ENCODE measurements at regions not wholly inside any gene's neighbourhood (a gene's known extent, or its start where the extent isn't known, plus 50 kb on each side); places are given as distances from the start of the nearest gene placed in this dataset.
"Not testable (repeated sequence)": the region's sequence is repeated elsewhere in the genome, so short reads cannot be mapped to it uniquely, and the experiment has no call there.

GRCh38 chr2:208608122-208608835 lies 201.7 kb downstream of the PTH2R start:
- no peak for TF ChIP-seq CTCF (IDR thresholded peaks at IDR 0.05; ENCODE audit: partially characterized antibody, unreplicated experiment)
- no peaks in the 10 kb centered on the region for H3K27me3 Mint-ChIP-seq (ENCODE audit: unreplicated experiment)

GRCh38 chr2:208609166-208609804 lies 202.7 kb downstream of the PTH2R start:
- H3K27me3 Mint-ChIP-seq (ENCODE audit: unreplicated experiment), result no peaks in the 10 kb centered on the region
- no peak for DNase-seq
- TF ChIP-seq CTCF (IDR thresholded peaks at IDR 0.05; ENCODE audit: partially characterized antibody, unreplicated experiment), result no peak
- H3K27ac Mint-ChIP-seq (ENCODE audit: unreplicated experiment), result peak overlapping the region; percentile 36
- H3K36me3 Mint-ChIP-seq (ENCODE audit: unreplicated experiment), result no peaks in the 10 kb centered on the region
- peaks cover 14% of the 10 kb centered on the region for H3K4me1 Mint-ChIP-seq (ENCODE audit: low read depth, unreplicated experiment)
- no peak overlapping the region for H3K4me3 Mint-ChIP-seq (ENCODE audit: unreplicated experiment)
- peaks cover 10% of the 10 kb centered on the region for H3K9me3 Mint-ChIP-seq (ENCODE audit: unreplicated experiment)

More at GRCh38 chr2:208608122-208608835, 201.7 kb downstream of the PTH2R start:
- Mint-ChIP-seq H3K4me3 (ENCODE audit: unreplicated experiment) (no peak overlapping the region), H3K27ac (ENCODE audit: unreplicated experiment) (peak overlapping the region; percentile 38), H3K4me1 (ENCODE audit: low read depth, unreplicated experiment) (peaks cover 14% of the 10 kb centered on the region), H3K9me3 (ENCODE audit: unreplicated experiment) (peaks cover 10% of the 10 kb centered on the region), H3K36me3 (ENCODE audit: unreplicated experiment) (no peaks in the 10 kb centered on the region)
- DNase-seq, result no peak

- not testable (repeated sequence) for H3K27ac Mint-ChIP-seq (ENCODE audit: unreplicated experiment); DNase-seq; H3K4me3 Mint-ChIP-seq (ENCODE audit: unreplicated experiment); H3K9me3 Mint-ChIP-seq (ENCODE audit: unreplicated experiment); H3K36me3 Mint-ChIP-seq (ENCODE audit: unreplicated experiment); H3K4me1 Mint-ChIP-seq (ENCODE audit: low read depth, unreplicated experiment); H3K27me3 Mint-ChIP-seq (ENCODE audit: unreplicated experiment)
Measured at GRCh38 chr2:208615675-208616074, 209.1 kb downstream of the PTH2R start.

- H3K36me3 Mint-ChIP-seq (ENCODE audit: unreplicated experiment), result no peaks in the 10 kb centered on the region
- DNase-seq, result no peak
- no peak overlapping the region for H3K4me3 Mint-ChIP-seq (ENCODE audit: unreplicated experiment)
- H3K27me3 Mint-ChIP-seq (ENCODE audit: unreplicated experiment), result peaks cover 6% of the 10 kb centered on the region
- H3K9me3 Mint-ChIP-seq (ENCODE audit: unreplicated experiment), result peaks cover 5% of the 10 kb centered on the region
- H3K27ac Mint-ChIP-seq (ENCODE audit: unreplicated experiment), result no peak overlapping the region
- peaks cover 10% of the 10 kb centered on the region for H3K4me1 Mint-ChIP-seq (ENCODE audit: low read depth, unreplicated experiment)
- TF ChIP-seq CTCF (IDR thresholded peaks at IDR 0.05; ENCODE audit: partially characterized antibody, unreplicated experiment), result no peak
Measured at GRCh38 chr2:208618220-208618619, 211.6 kb downstream of the PTH2R start.

GRCh38 chr2:208619993-208620392 lies 213.4 kb downstream of the PTH2R start:
- no peak for TF ChIP-seq CTCF (IDR thresholded peaks at IDR 0.05; ENCODE audit: partially characterized antibody, unreplicated experiment)
- peak; percentile 26 for DNase-seq
- Mint-ChIP-seq H3K27ac (ENCODE audit: unreplicated experiment) (peak overlapping the region; percentile 53), H3K27me3 (ENCODE audit: unreplicated experiment) (peaks cover 6% of the 10 kb centered on the region), H3K4me3 (ENCODE audit: unreplicated experiment) (no peak overlapping the region), H3K4me1 (ENCODE audit: low read depth, unreplicated experiment) (peaks cover 10% of the 10 kb centered on the region), H3K9me3 (ENCODE audit: unreplicated experiment) (peaks cover 5% of the 10 kb centered on the region), H3K36me3 (ENCODE audit: unreplicated experiment) (no peaks in the 10 kb centered on the region)
